ENCODE measurements at regions not wholly inside any gene's neighbourhood (a gene's known extent, or its start where the extent isn't known, plus 50 kb on each side); places are given as distances from the start of the nearest gene placed in this dataset.
A peak's percentile ranks its signal among the peaks of the same experiment; 100 is the strongest.

DNA sequence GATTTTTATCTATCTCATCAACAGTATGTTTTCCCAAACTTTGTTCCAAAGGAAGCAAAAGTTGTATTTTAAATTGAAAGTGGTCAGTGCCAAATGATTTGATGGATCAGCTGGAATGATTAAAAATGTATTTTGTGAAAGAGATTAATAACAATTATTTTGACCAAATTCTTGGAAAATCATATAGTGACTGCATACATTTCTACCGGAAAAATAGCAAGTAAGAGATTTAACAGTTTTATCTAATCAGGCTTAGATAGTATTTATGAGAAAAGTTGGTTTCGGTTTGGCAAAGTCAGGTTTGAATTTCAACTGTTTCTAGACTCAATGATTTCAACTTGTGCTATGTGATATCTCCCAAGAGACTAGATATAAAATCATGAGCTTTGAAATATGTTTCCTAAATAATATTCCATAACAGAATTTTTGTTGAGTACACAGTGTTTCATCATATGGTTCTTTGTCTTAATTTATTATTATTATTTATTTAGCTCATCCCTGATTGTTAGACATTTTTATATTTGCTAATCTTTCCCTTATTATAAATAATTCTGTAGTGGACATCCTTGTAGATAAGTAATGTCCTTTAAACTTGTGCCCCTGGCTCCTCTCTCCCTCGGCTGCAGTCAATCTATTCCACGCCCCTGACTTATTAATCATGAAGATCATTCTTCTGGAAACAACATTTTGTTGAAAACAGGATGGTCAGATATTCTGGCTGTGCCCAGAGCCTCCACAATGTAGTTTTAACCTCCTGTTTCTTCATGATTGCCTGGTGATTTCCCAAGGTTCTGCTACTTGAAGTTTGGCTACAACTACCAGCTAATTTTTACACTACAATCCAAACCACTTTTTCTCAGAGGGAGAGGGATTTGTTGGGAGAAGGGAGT lies 520.7 kb upstream of the TCF4 start:
- WGBS, 4 donors, result 69 to 80% (median 73%) methylated on average over 4 of the region's 4 CpGs
- TF ChIP-seq, protein P1, sequence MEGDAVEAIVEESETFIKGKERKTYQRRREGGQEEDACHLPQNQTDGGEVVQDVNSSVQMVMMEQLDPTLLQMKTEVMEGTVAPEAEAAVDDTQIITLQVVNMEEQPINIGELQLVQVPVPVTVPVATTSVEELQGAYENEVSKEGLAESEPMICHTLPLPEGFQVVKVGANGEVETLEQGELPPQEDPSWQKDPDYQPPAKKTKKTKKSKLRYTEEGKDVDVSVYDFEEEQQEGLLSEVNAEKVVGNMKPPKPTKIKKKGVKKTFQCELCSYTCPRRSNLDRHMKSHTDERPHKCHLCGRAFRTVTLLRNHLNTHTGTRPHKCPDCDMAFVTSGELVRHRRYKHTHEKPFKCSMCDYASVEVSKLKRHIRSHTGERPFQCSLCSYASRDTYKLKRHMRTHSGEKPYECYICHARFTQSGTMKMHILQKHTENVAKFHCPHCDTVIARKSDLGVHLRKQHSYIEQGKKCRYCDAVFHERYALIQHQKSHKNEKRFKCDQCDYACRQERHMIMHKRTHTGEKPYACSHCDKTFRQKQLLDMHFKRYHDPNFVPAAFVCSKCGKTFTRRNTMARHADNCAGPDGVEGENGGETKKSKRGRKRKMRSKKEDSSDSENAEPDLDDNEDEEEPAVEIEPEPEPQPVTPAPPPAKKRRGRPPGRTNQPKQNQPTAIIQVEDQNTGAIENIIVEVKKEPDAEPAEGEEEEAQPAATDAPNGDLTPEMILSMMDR (IDR thresholded peaks at IDR 0.05), result no peak
- no peak for TF ChIP-seq POLR2A (IDR thresholded peaks at IDR 0.05)
- DNase-seq (no peak), ATAC-seq (no peak)
- peaks cover 0 to 28% (median 5%) of the 10 kb centered on the region in 12 donors for H3K4me1 ChIP-seq
- H3K27ac ChIP-seq, result peak overlapping the region in 4 of 12 donors; percentile 6 to 28 (median 12)
- H3K9me3 ChIP-seq, result peaks cover 0 to 17% (median 4%) of the 10 kb centered on the region in 12 donors
- H3K4me3 ChIP-seq, result no peak overlapping the region
- H3K27me3 ChIP-seq, result no peaks in the 10 kb centered on the region
- intact Hi-C loops (cut with DNase I), result no loop called here
- no peaks in the 10 kb centered on the region for H3K36me3 ChIP-seq

DNA sequence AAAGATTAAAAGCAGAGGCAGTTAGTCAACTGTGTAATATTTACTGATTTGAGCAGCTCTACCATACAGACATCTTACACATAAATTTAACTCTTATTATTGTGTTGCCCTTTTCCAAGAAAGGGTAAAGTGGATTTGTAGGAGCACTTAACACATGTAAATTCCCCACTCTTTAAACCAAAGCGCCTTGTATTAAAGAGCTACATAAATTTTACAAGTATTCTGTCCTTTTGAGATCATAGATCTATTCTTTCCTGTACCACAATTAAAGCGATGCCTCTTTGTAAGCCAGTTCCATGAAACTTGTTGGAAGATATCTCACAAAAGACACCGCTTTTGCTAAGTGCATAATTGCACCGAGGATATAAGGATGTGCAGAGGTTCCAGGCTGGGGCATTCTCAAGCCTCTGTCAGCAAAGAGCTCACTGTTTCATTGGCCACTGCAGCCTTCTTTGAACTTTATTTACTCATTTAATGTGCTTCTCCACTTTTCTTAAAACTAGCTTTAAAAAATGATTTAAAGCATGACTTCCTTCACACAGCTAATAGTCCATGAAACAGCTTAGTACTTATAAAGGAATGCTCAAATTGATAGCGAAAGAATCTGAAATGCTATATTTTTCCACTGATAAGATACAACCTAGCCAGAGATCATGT lies 520.0 kb upstream of the TCF4 start:
- ATAC-seq (no peak), DNase-seq (no peak)
- Histone ChIP-seq H3K36me3 (no peaks in the 10 kb centered on the region), H3K4me3 (no peak overlapping the region), H3K27me3 (no peaks in the 10 kb centered on the region), H3K4me1 (peaks cover 0 to 20% (median 1%) of the 10 kb centered on the region in 12 donors), H3K9me3 (peaks cover 0 to 24% (median 4%) of the 10 kb centered on the region in 12 donors), H3K27ac (peak overlapping the region in 3 of 12 donors; percentile 12 to 28 (median 13))
- WGBS, 4 donors, result 84 to 88% (median 85%) methylated on average over 5 of the region's 5 CpGs
- intact Hi-C loops (cut with DNase I), result no loop called here
- TF ChIP-seq, protein P1 (IDR thresholded peaks at IDR 0.05), result no peak
- TF ChIP-seq POLR2A (IDR thresholded peaks at IDR 0.05), result no peak

GRCh38 chr18:56100090-56100722 lies 512.2 kb upstream of the TCF4 start:
- ATAC-seq (no peak), DNase-seq (no peak)
- H3K4me1 ChIP-seq, result peaks cover 0 to 4% (median 0%) of the 10 kb centered on the region in 12 donors
- no peaks in the 10 kb centered on the region for H3K27me3 ChIP-seq
- 66 to 78% (median 73%) methylated on average over 6 of the region's 6 CpGs for WGBS, 4 donors
- intact Hi-C loops (cut with DNase I), result no loop called here
- H3K36me3 ChIP-seq, result no peaks in the 10 kb centered on the region
- H3K9me3 ChIP-seq, result peaks cover 0 to 21% (median 4%) of the 10 kb centered on the region in 12 donors
- TF ChIP-seq, protein P1 (IDR thresholded peaks at IDR 0.05), result no peak
- no peak for TF ChIP-seq POLR2A (IDR thresholded peaks at IDR 0.05)
- H3K27ac ChIP-seq, result no peak overlapping the region
- H3K4me3 ChIP-seq, result no peak overlapping the region

GRCh38 chr18:56097621-56098020 lies 509.6 kb upstream of the TCF4 start:
- intact Hi-C loops (cut with DNase I), result loop anchor here in 1 of 10 donors (10.0 kb wide), 1 partner anchor 73 kb away; no protein-coding TSS in a partner anchor
- 78 to 83% (median 80%) methylated on average over 5 of the region's 5 CpGs for WGBS, 4 donors
- no peak for TF ChIP-seq POLR2A (IDR thresholded peaks at IDR 0.05)
- TF ChIP-seq, protein P1 (IDR thresholded peaks at IDR 0.05), result no peak
- DNase-seq (no peak), ATAC-seq (no peak)
- Histone ChIP-seq H3K27ac (no peak overlapping the region), H3K4me1 (peaks cover 0 to 4% (median 0%) of the 10 kb centered on the region in 12 donors), H3K4me3 (no peak overlapping the region), H3K36me3 (no peaks in the 10 kb centered on the region), H3K9me3 (no peaks in the 10 kb centered on the region), H3K27me3 (no peaks in the 10 kb centered on the region)
